ENCODE measurements at regions not wholly inside any gene's neighbourhood (a gene's known extent, or its start where the extent isn't known, plus 50 kb on each side); places are given as distances from the start of the nearest gene placed in this dataset.

GRCh38 chr2:94939349-94939748 lies 68.1 kb downstream of the TEKT4 start:
- H3K27ac Mint-ChIP-seq (ENCODE audit: unreplicated experiment): no peak overlapping the region
- TF ChIP-seq CTCF (conservative IDR thresholded peaks at IDR 0.05): no peak
- no peaks in the 10 kb centered on the region for H3K9me3 Mint-ChIP-seq

GRCh38 chr2:94947097-94948016 lies 76.1 kb downstream of the TEKT4 start:
- peaks cover 70% of the 10 kb centered on the region for H3K27me3 Mint-ChIP-seq (ENCODE audit: low read depth)
- no peaks in the 10 kb centered on the region for H3K36me3 Mint-ChIP-seq (ENCODE audit: low read depth)
- DNase-seq (ENCODE audit: low read depth, low spot score): no peak
- H3K4me1 Mint-ChIP-seq: no peaks in the 10 kb centered on the region
- no peak overlapping the region for H3K27ac Mint-ChIP-seq (ENCODE audit: unreplicated experiment)
- no peak for TF ChIP-seq CTCF (conservative IDR thresholded peaks at IDR 0.05)
- no peak overlapping the region for H3K4me3 Mint-ChIP-seq
- peaks cover 6% of the 10 kb centered on the region for H3K9me3 Mint-ChIP-seq

More at GRCh38 chr2:94939349-94939748, 68.1 kb downstream of the TEKT4 start:
- H3K4me1 Mint-ChIP-seq: no peaks in the 10 kb centered on the region
- H3K4me3 Mint-ChIP-seq: no peak overlapping the region
- peaks cover 82% of the 10 kb centered on the region for H3K27me3 Mint-ChIP-seq (ENCODE audit: low read depth)
- no peaks in the 10 kb centered on the region for H3K36me3 Mint-ChIP-seq (ENCODE audit: low read depth)
- DNase-seq (ENCODE audit: low read depth, low spot score): no peak

- no peak overlapping the region for H3K4me3 Mint-ChIP-seq
These were observed 69.8 kb upstream of the MAL start for GRCh38 chr2:94955702-94956101.

DNA sequence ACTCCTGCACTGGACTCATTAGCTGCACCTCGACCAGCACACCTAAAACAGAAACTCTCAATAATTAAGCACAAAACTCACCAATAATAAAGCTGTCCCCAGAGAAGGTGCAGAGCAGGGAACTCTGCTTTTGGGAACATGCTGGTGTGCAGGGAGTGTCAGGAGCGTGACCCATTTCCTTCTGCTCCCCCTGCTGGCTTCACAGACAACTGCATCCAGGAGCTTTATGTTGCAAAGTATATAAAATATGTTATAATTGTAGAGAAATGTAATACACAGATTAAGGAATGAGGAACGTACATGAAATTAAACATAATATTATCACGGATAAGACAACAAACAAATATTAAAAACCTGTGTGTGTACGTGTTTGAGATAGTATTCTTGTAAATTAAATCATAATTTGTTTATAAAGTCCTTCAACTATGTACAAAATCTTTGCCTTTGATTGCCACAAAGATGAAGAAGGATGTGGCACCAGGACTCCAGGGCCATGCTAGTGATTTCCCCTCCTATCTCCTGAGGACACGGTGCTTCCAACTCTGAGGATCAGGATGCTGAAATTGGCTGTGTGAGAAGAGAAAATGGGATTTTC lies 68.6 kb upstream of the MAL start:
- Mint-ChIP-seq H3K9me3 (peaks cover 6% of the 10 kb centered on the region), H3K27ac (ENCODE audit: unreplicated experiment) (no peak overlapping the region), H3K4me3 (no peak overlapping the region), H3K27me3 (ENCODE audit: low read depth) (peaks cover 83% of the 10 kb centered on the region), H3K36me3 (ENCODE audit: low read depth) (no peaks in the 10 kb centered on the region), H3K4me1 (no peaks in the 10 kb centered on the region)
- peak; percentile 85 for TF ChIP-seq CTCF (conservative IDR thresholded peaks at IDR 0.05)
- peak; percentile 30 for DNase-seq (ENCODE audit: low read depth, low spot score)

More at GRCh38 chr2:94955702-94956101, 69.8 kb upstream of the MAL start:
- H3K27ac Mint-ChIP-seq (ENCODE audit: unreplicated experiment): no peak overlapping the region
- H3K9me3 Mint-ChIP-seq: peaks cover 6% of the 10 kb centered on the region
- peaks cover 75% of the 10 kb centered on the region for H3K27me3 Mint-ChIP-seq (ENCODE audit: low read depth)
- no peaks in the 10 kb centered on the region for H3K4me1 Mint-ChIP-seq
- no peak for DNase-seq (ENCODE audit: low read depth, low spot score)
- no peak for TF ChIP-seq CTCF (conservative IDR thresholded peaks at IDR 0.05)
- no peaks in the 10 kb centered on the region for H3K36me3 Mint-ChIP-seq (ENCODE audit: low read depth)

DNA sequence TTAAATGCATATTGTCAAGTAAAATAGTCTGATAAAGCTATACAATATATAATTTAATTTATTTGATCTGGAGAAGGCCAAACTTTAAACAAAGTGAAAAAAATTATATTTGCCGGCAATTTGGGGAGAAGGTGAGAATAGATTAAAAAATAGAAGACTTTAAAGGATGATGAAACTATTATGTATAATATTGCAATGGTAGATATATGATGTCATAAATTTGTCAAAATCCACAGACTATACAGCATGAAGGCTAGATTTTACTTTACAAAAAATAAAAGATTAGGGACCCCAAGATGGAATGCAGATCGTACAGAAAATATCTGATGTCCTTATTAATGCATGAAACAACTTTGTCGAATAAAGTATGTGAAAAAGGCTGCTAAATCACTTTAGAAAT lies 67.3 kb upstream of the MAL start:
- TF ChIP-seq CTCF (conservative IDR thresholded peaks at IDR 0.05): no peak
- Mint-ChIP-seq H3K9me3 (no peaks in the 10 kb centered on the region), H3K27me3 (ENCODE audit: low read depth) (peaks cover 76% of the 10 kb centered on the region), H3K4me3 (no peak overlapping the region), H3K36me3 (ENCODE audit: low read depth) (no peaks in the 10 kb centered on the region), H3K4me1 (no peaks in the 10 kb centered on the region), H3K27ac (ENCODE audit: unreplicated experiment) (no peak overlapping the region)
- DNase-seq (ENCODE audit: low read depth, low spot score): no peak

All from neural crest cell (in vitro differentiated cells).